ENCODE measurements at regions not wholly inside any gene's neighbourhood (a gene's known extent, or its start where the extent isn't known, plus 50 kb on each side); places are given as distances from the start of the nearest gene placed in this dataset.

DNA sequence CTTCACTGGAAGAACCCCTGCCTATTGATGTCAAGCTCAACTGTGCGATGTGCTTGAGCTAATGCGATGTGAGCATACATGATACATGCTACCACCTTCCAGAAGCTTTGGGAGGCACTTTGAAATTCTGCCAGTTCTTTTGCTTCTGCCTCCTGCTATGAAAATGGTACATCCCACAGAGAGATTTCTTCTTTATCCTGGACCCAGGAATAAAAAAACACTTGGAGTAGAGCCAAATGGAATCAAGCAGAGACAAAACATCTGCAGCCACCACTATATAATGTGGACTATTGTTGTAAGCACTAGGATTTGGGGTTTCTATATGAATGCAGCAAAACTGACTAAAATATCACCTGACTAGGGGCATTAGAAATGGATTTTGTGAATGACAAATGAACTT is 119.9 kb upstream of the GAP43 start:
- Histone ChIP-seq H2BK20ac (ENCODE audit: low read depth, low read length) (no peak overlapping the region), H4K8ac (ENCODE audit: low read depth in 2 of 2, low read length in 2 of 2) (no peak overlapping the region), H2BK5ac (ENCODE audit: low read depth, low read length, poor library complexity, severe bottlenecking) (no peak overlapping the region), H3K4ac (ENCODE audit: low read depth, low read length) (no peak overlapping the region), H3K23ac (ENCODE audit: low read depth, low read length) (no peak overlapping the region), H2AK5ac (ENCODE audit: low read depth, low read length) (no peak overlapping the region), H3K9ac (ENCODE audit: low read depth, low read length) (no peak overlapping the region), H2BK120ac (ENCODE audit: low read depth, low read length) (no peak overlapping the region), H3K27me3 (ENCODE audit: control insufficient read depth, insufficient read depth, low read length) (peaks cover 3% of the 10 kb centered on the region), H2AK9ac (replicated peaks; ENCODE audit: low read depth, low read length, poor library complexity) (no peak overlapping the region), H3K56ac (ENCODE audit: extremely low read depth, insufficient read depth, low read length) (no peak overlapping the region), H2BK15ac (ENCODE audit: low read depth, low read length) (no peak overlapping the region), H3K14ac (replicated peaks; ENCODE audit: low read depth, low read length) (no peak overlapping the region), H3K27ac (ENCODE audit: insufficient read depth, low read length) (no peak overlapping the region), H4K20me1 (ENCODE audit: insufficient read depth, low read length) (no peaks in the 10 kb centered on the region), H3K18ac (ENCODE audit: low read depth, low read length) (no peak overlapping the region), H3K36me3 (ENCODE audit: control insufficient read depth, insufficient read depth, low read length) (no peaks in the 10 kb centered on the region), H3K9me3 (ENCODE audit: control insufficient read depth, insufficient read depth, low read length) (peaks cover 2% of the 10 kb centered on the region; the same call in 1 of the 2 replicates), H2AFZ (replicated peaks; ENCODE audit: low read length, poor library complexity) (no peak overlapping the region), H4K91ac (ENCODE audit: insufficient read depth, low read depth, low read length) (no peak overlapping the region), H3K4me3 (ENCODE audit: insufficient read depth, low read depth, low read length) (no peak overlapping the region), H3K4me2 (ENCODE audit: low read depth, low read length) (no peak overlapping the region), H3K4me1 (ENCODE audit: control insufficient read depth, insufficient read depth, low read length) (no peaks in the 10 kb centered on the region), H4K5ac (ENCODE audit: low read depth, low read length) (no peak overlapping the region), H3K79me1 (ENCODE audit: low read depth in 1 of 2, low read length in 2 of 2) (no peaks in the 10 kb centered on the region), H3K9me1 (ENCODE audit: insufficient read depth, low read length) (no peaks in the 10 kb centered on the region)
- DNase-seq (no peak), ATAC-seq (ENCODE audit: low read depth) (no peak)
- intact Hi-C loops (cut with micrococcal nuclease) (no loop called here), dilution Hi-C loops (cut with HindIII; ENCODE audit: low sequenced_read_pairs, unreplicated experiment) (no loop called here), in situ Hi-C loops (cut with MboI; ENCODE audit: low sequenced_read_pairs) (no loop called here)
- POLR2A ChIA-PET (ENCODE audit: unreplicated experiment), result no interaction called here
- TF ChIP-seq SMC3 (IDR thresholded peaks at IDR 0.05; ENCODE audit: low read depth, low read length) (no peak), RAD21 (IDR thresholded peaks at IDR 0.05; ENCODE audit: low read length) (no peak), BHLHE40 (IDR thresholded peaks at IDR 0.05; ENCODE audit: low read depth, low read length) (no peak), RFX5 (IDR thresholded peaks at IDR 0.05; ENCODE audit: low read depth, low read length) (no peak), NFE2L2 (IDR thresholded peaks at IDR 0.05; ENCODE audit: low read depth, low read length) (no peak), FOS (IDR thresholded peaks at IDR 0.05; ENCODE audit: low read depth, low read length) (no peak), POLR2A (IDR thresholded peaks at IDR 0.05; ENCODE audit: low read depth, low read length) (no peak), CHD1 (IDR thresholded peaks at IDR 0.05; ENCODE audit: low read depth, low read length) (no peak), MAFK (IDR thresholded peaks at IDR 0.05; ENCODE audit: low read depth, low read length) (no peak), MXI1 (IDR thresholded peaks at IDR 0.05; ENCODE audit: borderline replicate concordance, low read depth, low read length) (no peak)
- TF ChIP-seq, protein P1, sequence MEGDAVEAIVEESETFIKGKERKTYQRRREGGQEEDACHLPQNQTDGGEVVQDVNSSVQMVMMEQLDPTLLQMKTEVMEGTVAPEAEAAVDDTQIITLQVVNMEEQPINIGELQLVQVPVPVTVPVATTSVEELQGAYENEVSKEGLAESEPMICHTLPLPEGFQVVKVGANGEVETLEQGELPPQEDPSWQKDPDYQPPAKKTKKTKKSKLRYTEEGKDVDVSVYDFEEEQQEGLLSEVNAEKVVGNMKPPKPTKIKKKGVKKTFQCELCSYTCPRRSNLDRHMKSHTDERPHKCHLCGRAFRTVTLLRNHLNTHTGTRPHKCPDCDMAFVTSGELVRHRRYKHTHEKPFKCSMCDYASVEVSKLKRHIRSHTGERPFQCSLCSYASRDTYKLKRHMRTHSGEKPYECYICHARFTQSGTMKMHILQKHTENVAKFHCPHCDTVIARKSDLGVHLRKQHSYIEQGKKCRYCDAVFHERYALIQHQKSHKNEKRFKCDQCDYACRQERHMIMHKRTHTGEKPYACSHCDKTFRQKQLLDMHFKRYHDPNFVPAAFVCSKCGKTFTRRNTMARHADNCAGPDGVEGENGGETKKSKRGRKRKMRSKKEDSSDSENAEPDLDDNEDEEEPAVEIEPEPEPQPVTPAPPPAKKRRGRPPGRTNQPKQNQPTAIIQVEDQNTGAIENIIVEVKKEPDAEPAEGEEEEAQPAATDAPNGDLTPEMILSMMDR (conservative IDR thresholded peaks at IDR 0.05; ENCODE audit: low read depth, low read length), result no peak
- TF ChIP-seq, protein P2, sequence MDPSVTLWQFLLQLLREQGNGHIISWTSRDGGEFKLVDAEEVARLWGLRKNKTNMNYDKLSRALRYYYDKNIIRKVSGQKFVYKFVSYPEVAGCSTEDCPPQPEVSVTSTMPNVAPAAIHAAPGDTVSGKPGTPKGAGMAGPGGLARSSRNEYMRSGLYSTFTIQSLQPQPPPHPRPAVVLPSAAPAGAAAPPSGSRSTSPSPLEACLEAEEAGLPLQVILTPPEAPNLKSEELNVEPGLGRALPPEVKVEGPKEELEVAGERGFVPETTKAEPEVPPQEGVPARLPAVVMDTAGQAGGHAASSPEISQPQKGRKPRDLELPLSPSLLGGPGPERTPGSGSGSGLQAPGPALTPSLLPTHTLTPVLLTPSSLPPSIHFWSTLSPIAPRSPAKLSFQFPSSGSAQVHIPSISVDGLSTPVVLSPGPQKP (IDR thresholded peaks at IDR 0.05; ENCODE audit: borderline replicate concordance, low read depth, low read length), result no peak
- TF ChIP-seq, protein P3, sequence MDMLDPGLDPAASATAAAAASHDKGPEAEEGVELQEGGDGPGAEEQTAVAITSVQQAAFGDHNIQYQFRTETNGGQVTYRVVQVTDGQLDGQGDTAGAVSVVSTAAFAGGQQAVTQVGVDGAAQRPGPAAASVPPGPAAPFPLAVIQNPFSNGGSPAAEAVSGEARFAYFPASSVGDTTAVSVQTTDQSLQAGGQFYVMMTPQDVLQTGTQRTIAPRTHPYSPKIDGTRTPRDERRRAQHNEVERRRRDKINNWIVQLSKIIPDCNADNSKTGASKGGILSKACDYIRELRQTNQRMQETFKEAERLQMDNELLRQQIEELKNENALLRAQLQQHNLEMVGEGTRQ (IDR thresholded peaks at IDR 0.05; ENCODE audit: low read depth, low read length), result no peak
- WGBS, 2 experiments (ENCODE audit: extremely low coverage in 2 of 2, insufficient read length in 1 of 2), result no CpG with 5 or more reads among the region's 2 CpGs
- CTCF ChIA-PET, result no interaction called here
- BruUV-seq (replicated peaks), result no TSS peak
